ENCODE measurements at regions not wholly inside any gene's neighbourhood (a gene's known extent, or its start where the extent isn't known, plus 50 kb on each side); places are given as distances from the start of the nearest gene placed in this dataset.

- TF ChIP-seq CTCF (IDR thresholded peaks at IDR 0.05) (no peak), POLR2A (IDR thresholded peaks at IDR 0.05) (no peak)
These were observed 190.5 kb downstream of the RND3 start for GRCh38 chr2:150296770-150297546.

Data from lower leg skin (tissue), 3 donors.